Neural crest cell (in vitro differentiated cells): ENCODE measurements at regions not wholly inside any gene's neighbourhood (a gene's known extent, or its start where the extent isn't known, plus 50 kb on each side); places are given as distances from the start of the nearest gene placed in this dataset.

Experiments
- DNase-seq: peaks from one replicate; pipeline ENCODE4 v3.0.0; 2021; ENCODE audit warnings: low read depth, mixed read lengths, low spot score
- H3K27ac Mint-ChIP-seq: one replicate; pipeline ENCODE4 v1.8.0; 2021; ENCODE audit warnings: mild to moderate bottlenecking, mixed read lengths; ENCODE audit not compliant: unreplicated experiment
- H3K27me3 Mint-ChIP-seq: 2 replicates; pipeline ENCODE4 v1.8.0; 2021; ENCODE audit warnings: low read depth, mild to moderate bottlenecking, mixed read lengths
- H3K36me3 Mint-ChIP-seq: 2 replicates; pipeline ENCODE4 v1.8.0; 2021; ENCODE audit warnings: low read depth, mild to moderate bottlenecking, mixed read lengths
- H3K4me1 Mint-ChIP-seq: 2 replicates; pipeline ENCODE4 v1.8.0; 2021; ENCODE audit warnings: mixed read lengths
- H3K4me3 Mint-ChIP-seq: one replicate; pipeline ENCODE4 v1.8.0; 2021; ENCODE audit warnings: mild to moderate bottlenecking, mixed read lengths
- H3K9me3 Mint-ChIP-seq: 2 replicates; pipeline ENCODE4 v1.8.0; 2021; ENCODE audit warnings: mixed read lengths
- TF ChIP-seq, protein P1 (sequence below): fragments of 200-600 bp; sonication (generic); conservative IDR thresholded peaks from 2 replicates; pipeline ENCODE4 v1.5.0; 2021; ENCODE audit warnings: antibody characterized with exemption, mild to moderate bottlenecking

- Mint-ChIP-seq H3K27ac (no peak overlapping the region), H3K4me3 (no peak overlapping the region), H3K27me3 (peaks cover 5% of the 10 kb centered on the region), H3K4me1 (no peaks in the 10 kb centered on the region), H3K9me3 (no peaks in the 10 kb centered on the region), H3K36me3 (no peaks in the 10 kb centered on the region)
- no peak for DNase-seq
- TF ChIP-seq, protein P1, sequence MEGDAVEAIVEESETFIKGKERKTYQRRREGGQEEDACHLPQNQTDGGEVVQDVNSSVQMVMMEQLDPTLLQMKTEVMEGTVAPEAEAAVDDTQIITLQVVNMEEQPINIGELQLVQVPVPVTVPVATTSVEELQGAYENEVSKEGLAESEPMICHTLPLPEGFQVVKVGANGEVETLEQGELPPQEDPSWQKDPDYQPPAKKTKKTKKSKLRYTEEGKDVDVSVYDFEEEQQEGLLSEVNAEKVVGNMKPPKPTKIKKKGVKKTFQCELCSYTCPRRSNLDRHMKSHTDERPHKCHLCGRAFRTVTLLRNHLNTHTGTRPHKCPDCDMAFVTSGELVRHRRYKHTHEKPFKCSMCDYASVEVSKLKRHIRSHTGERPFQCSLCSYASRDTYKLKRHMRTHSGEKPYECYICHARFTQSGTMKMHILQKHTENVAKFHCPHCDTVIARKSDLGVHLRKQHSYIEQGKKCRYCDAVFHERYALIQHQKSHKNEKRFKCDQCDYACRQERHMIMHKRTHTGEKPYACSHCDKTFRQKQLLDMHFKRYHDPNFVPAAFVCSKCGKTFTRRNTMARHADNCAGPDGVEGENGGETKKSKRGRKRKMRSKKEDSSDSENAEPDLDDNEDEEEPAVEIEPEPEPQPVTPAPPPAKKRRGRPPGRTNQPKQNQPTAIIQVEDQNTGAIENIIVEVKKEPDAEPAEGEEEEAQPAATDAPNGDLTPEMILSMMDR: no peak
Measured at GRCh38 chr18:2050702-2051201, 520.6 kb downstream of the METTL4 start.

- Mint-ChIP-seq H3K4me3 (no peak overlapping the region), H3K9me3 (no peaks in the 10 kb centered on the region), H3K36me3 (no peaks in the 10 kb centered on the region), H3K4me1 (no peaks in the 10 kb centered on the region), H3K27me3 (peaks cover 5% of the 10 kb centered on the region), H3K27ac (no peak overlapping the region)
- no peak for DNase-seq
- TF ChIP-seq, protein P1: no peak
Measured at GRCh38 chr18:2053490-2054089, 517.7 kb downstream of the METTL4 start.

GRCh38 chr18:2059336-2059735 lies 512.0 kb downstream of the METTL4 start:
- DNase-seq: no peak
- TF ChIP-seq, protein P1: no peak
- no peak overlapping the region for H3K4me3 Mint-ChIP-seq
- no peaks in the 10 kb centered on the region for H3K36me3 Mint-ChIP-seq
- H3K27ac Mint-ChIP-seq: no peak overlapping the region
- peaks cover 5% of the 10 kb centered on the region for H3K27me3 Mint-ChIP-seq
- H3K9me3 Mint-ChIP-seq: peaks cover under 1% of the 10 kb centered on the region
- no peaks in the 10 kb centered on the region for H3K4me1 Mint-ChIP-seq

DNA sequence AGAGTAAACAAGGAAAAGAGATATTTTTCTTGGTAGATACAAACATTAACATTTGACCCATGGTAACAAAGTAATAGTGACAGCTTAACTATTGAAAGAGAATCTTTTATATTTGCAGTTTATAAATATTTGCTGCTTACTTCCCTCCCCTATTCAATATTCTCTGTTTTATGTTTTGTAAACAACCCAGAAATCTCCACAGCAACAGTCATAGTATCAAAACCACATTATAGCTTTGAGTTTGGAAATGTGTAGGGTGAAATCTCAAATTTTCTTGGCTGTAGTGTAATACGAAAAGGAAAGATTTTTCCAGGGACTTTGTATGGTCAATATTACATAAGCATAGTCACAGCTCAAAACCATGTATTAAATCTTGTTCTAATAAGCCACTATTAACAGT lies 511.2 kb downstream of the METTL4 start:
- DNase-seq: no peak
- Mint-ChIP-seq H3K27ac (no peak overlapping the region), H3K27me3 (peaks cover 5% of the 10 kb centered on the region), H3K9me3 (peaks cover 5% of the 10 kb centered on the region), H3K36me3 (no peaks in the 10 kb centered on the region), H3K4me3 (no peak overlapping the region), H3K4me1 (no peaks in the 10 kb centered on the region)
- TF ChIP-seq, protein P1: no peak

- Mint-ChIP-seq H3K36me3 (no peaks in the 10 kb centered on the region), H3K27ac (no peak overlapping the region), H3K9me3 (peaks cover 6% of the 10 kb centered on the region), H3K4me1 (no peaks in the 10 kb centered on the region), H3K27me3 (no peaks in the 10 kb centered on the region), H3K4me3 (no peak overlapping the region)
- DNase-seq: no peak
- TF ChIP-seq, protein P1: no peak
Measured at GRCh38 chr18:2070631-2071030, 500.7 kb downstream of the METTL4 start.
